OCI-LY7 (cell line): ENCODE measurements at regions not wholly inside any gene's neighbourhood (a gene's known extent, or its start where the extent isn't known, plus 50 kb on each side); places are given as distances from the start of the nearest gene placed in this dataset.

Source experiments
- BruUV-seq: library from RNA; stranded (reverse); fragments of 400-500 nt; replicated peaks from 2 replicates; lab custom pipeline; 2021; lab: Mats Ljungman, UMichigan
- CTCF ChIA-PET: fragments of 300-600 bp; sonication (Branson Sonifier 250); formaldehyde crosslinking; loops from one replicate; lab custom pipeline; 2022; ENCODE audit warnings: antibody characterized with exemption; ENCODE audit not compliant: unreplicated experiment; lab: Charles Lee
- POLR2A ChIA-PET: fragments of 300-600 bp; sonication (Branson Sonifier 250); formaldehyde crosslinking; loops from one replicate; lab custom pipeline; 2022; ENCODE audit warnings: antibody characterized with exemption; lab: Charles Lee
- DNase-seq: peaks from one replicate; pipeline ENCODE4 v3.0.0-alpha.2; 2015; ENCODE audit warnings: low spot score
- H2AFZ ChIP-seq: fragments of 200-600 bp; sonication (generic), shearing (Covaris generic); 2 replicates; pipeline ENCODE4 v1.6.1; 2014; ENCODE audit warnings: mild to moderate bottlenecking, antibody characterized with exemption, low read length, moderate library complexity
- H3K27ac ChIP-seq: fragments of 200-600 bp; sonication (generic); 2 replicates; pipeline ENCODE4 v1.5.1; 2014; ENCODE audit warnings: mixed run types, low read depth, mild to moderate bottlenecking, moderate library complexity, low read length, inconsistent platforms; ENCODE audit not compliant: poor library complexity, severe bottlenecking
- H3K36me3 ChIP-seq: fragments of 200-600 bp; sonication (generic); 2 replicates; pipeline ENCODE4 v1.6.1; 2014; ENCODE audit warnings: mild to moderate bottlenecking, antibody characterized with exemption, low read length, moderate library complexity, mixed read lengths; ENCODE audit not compliant: insufficient read depth
- H3K4me1 ChIP-seq: fragments of 200-600 bp; sonication (generic); 2 replicates; pipeline ENCODE4 v1.5.1; 2014; ENCODE audit warnings: mild to moderate bottlenecking, low read length; ENCODE audit not compliant: insufficient read depth, poor library complexity, severe bottlenecking
- H3K4me2 ChIP-seq: fragments of 200-600 bp; sonication (generic); 2 replicates; pipeline ENCODE4 v1.6.1; 2014; ENCODE audit warnings: mild to moderate bottlenecking, low read length
- H3K4me3 ChIP-seq: fragments of 200-600 bp; sonication (generic); 2 replicates; pipeline ENCODE4 v1.5.1; 2014; ENCODE audit warnings: mild to moderate bottlenecking, low read depth, low read length; ENCODE audit not compliant: poor library complexity, severe bottlenecking
- H3K79me2 ChIP-seq: fragments of 200-600 bp; sonication (generic); 2 replicates; pipeline ENCODE4 v1.6.1; 2016; ENCODE audit warnings: low read depth, mild to moderate bottlenecking, low read length, moderate library complexity, mixed read lengths; ENCODE audit not compliant: insufficient read depth
- H3K9me2 ChIP-seq: fragments of 200-600 bp; sonication (generic); 2 replicates; pipeline ENCODE4 v1.6.1; 2016; ENCODE audit warnings: mild to moderate bottlenecking, low read length, mixed read lengths; ENCODE audit not compliant: insufficient read depth
- H3K9me3 ChIP-seq: fragments of 200-600 bp; sonication (generic); 2 replicates; pipeline ENCODE4 v1.6.1; 2014; ENCODE audit warnings: mild to moderate bottlenecking, mixed run types, low read length, mixed read lengths
- H4K20me1 ChIP-seq: fragments of 200-600 bp; sonication (generic); 2 replicates; pipeline ENCODE4 v1.6.1; 2014; ENCODE audit warnings: mild to moderate bottlenecking, antibody characterized with exemption, low read length, moderate library complexity, mixed read lengths; ENCODE audit not compliant: insufficient read depth
- EZH2phosphoT487 ChIP-seq: fragments of 200-600 bp; sonication (generic); IDR thresholded peaks from 2 replicates; pipeline ENCODE4 v1.6.1; 2018; ENCODE audit warnings: low read depth, borderline replicate concordance, mild to moderate bottlenecking, mixed run types, antibody characterized with exemption, low read length, moderate library complexity, mixed read lengths
- intact Hi-C: fragments of 100-400 bp; cut with micrococcal nuclease; formaldehyde crosslinking; loops from one replicate; pipeline ENCODE4 v1.10.0; 2022; ENCODE audit not compliant: unreplicated experiment
- TF ChIP-seq, protein P1 (sequence below): fragments of 200-600 bp; sonication (generic); conservative IDR thresholded peaks from 2 replicates; pipeline ENCODE4 v1.5.1; 2014; ENCODE audit warnings: mild to moderate bottlenecking, antibody characterized with exemption, low read length, moderate library complexity, mixed read lengths

DNA sequence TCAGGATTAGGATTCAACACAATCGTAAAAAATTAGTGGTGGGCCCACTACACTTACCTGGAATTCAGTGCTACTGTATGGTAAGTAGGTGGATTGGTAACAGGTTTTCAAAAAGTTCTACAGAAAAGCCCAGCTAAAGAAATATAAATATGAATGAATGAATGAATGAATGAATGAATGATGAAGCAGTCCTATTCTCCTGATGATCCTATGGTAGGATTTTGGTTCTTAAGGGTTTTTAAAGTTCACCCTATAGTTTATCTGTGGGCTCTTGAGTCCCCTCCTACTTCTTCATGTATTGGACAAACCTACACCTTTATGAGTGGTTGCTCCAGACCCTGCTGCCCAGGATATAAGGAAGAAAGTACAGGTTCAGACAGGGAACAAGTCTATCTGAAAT is 89.5 kb upstream of the HEY2 start:
- no peak overlapping the region for H3K4me2 ChIP-seq
- no peak overlapping the region for H3K4me3 ChIP-seq
- no peak for TF ChIP-seq EZH2phosphoT487
- TF ChIP-seq, protein P1, sequence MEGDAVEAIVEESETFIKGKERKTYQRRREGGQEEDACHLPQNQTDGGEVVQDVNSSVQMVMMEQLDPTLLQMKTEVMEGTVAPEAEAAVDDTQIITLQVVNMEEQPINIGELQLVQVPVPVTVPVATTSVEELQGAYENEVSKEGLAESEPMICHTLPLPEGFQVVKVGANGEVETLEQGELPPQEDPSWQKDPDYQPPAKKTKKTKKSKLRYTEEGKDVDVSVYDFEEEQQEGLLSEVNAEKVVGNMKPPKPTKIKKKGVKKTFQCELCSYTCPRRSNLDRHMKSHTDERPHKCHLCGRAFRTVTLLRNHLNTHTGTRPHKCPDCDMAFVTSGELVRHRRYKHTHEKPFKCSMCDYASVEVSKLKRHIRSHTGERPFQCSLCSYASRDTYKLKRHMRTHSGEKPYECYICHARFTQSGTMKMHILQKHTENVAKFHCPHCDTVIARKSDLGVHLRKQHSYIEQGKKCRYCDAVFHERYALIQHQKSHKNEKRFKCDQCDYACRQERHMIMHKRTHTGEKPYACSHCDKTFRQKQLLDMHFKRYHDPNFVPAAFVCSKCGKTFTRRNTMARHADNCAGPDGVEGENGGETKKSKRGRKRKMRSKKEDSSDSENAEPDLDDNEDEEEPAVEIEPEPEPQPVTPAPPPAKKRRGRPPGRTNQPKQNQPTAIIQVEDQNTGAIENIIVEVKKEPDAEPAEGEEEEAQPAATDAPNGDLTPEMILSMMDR = no peak
- no peaks in the 10 kb centered on the region for H4K20me1 ChIP-seq
- H3K9me3 ChIP-seq = no peaks in the 10 kb centered on the region
- ChIA-PET CTCF (no interaction called here), POLR2A (interaction anchor here (1.0 kb wide), 1 partner anchor 15 kb away, joined by 3 read pairs; no protein-coding TSS in a partner anchor)
- H3K36me3 ChIP-seq = no peaks in the 10 kb centered on the region
- no TSS peak for BruUV-seq
- no peak for DNase-seq
- no peaks in the 10 kb centered on the region for H3K4me1 ChIP-seq
- no peak overlapping the region for H2AFZ ChIP-seq
- no peaks in the 10 kb centered on the region for H3K79me2 ChIP-seq
- no peak overlapping the region for H3K27ac ChIP-seq
- intact Hi-C loops = no loop called here
- H3K9me2 ChIP-seq = no peaks in the 10 kb centered on the region

GRCh38 chr6:125662296-125662695 is 87.1 kb upstream of the HEY2 start:
- Histone ChIP-seq H3K9me3 (no peaks in the 10 kb centered on the region), H4K20me1 (no peaks in the 10 kb centered on the region), H3K79me2 (no peaks in the 10 kb centered on the region), H3K4me2 (no peak overlapping the region), H3K27ac (no peak overlapping the region), H3K4me3 (no peak overlapping the region), H3K36me3 (no peaks in the 10 kb centered on the region), H3K4me1 (no peaks in the 10 kb centered on the region), H3K9me2 (no peaks in the 10 kb centered on the region), H2AFZ (no peak overlapping the region)
- ChIA-PET POLR2A (no interaction called here), CTCF (no interaction called here)
- intact Hi-C loops = no loop called here
- no peak for DNase-seq
- no peak for TF ChIP-seq EZH2phosphoT487
- TF ChIP-seq, protein P1 = no peak
- BruUV-seq = no TSS peak

GRCh38 chr6:125665295-125665814 is 84.1 kb upstream of the HEY2 start:
- Histone ChIP-seq H3K4me2 (no peak overlapping the region), H3K4me3 (no peak overlapping the region), H3K9me3 (no peaks in the 10 kb centered on the region), H3K27ac (no peak overlapping the region), H3K9me2 (no peaks in the 10 kb centered on the region), H4K20me1 (no peaks in the 10 kb centered on the region), H3K79me2 (no peaks in the 10 kb centered on the region), H3K4me1 (no peaks in the 10 kb centered on the region), H2AFZ (no peak overlapping the region), H3K36me3 (no peaks in the 10 kb centered on the region)
- intact Hi-C loops = no loop called here
- CTCF ChIA-PET = interaction anchor here (0.7 kb wide), 1 partner anchor 22 kb away, joined by 3 read pairs; no protein-coding TSS in a partner anchor
- DNase-seq = no peak
- no TSS peak for BruUV-seq
- POLR2A ChIA-PET = interaction anchor here (0.7 kb wide), 1 partner anchor 231 kb away, joined by 3 read pairs; no protein-coding TSS in a partner anchor
- TF ChIP-seq, protein P1 = no peak
- TF ChIP-seq EZH2phosphoT487 = no peak
